ENCODE measurements at regions not wholly inside any gene's neighbourhood (a gene's known extent, or its start where the extent isn't known, plus 50 kb on each side); places are given as distances from the start of the nearest gene placed in this dataset.

- no peaks in the 10 kb centered on the region for H3K79me2 ChIP-seq (ENCODE audit: insufficient read depth, low read length)
- CTCF ChIA-PET: interaction anchor here (1.7 kb wide), 1 partner anchor 39 kb away, joined by 6 read pairs; no protein-coding TSS in a partner anchor
Observed at GRCh38 chr5:17150531-17150930, 66.9 kb upstream of the BASP1 start.

More at GRCh38 chr5:17150531-17150930, 66.9 kb upstream of the BASP1 start:
- no peak for DNase-seq (ENCODE audit: low read depth, low spot score)
- H3K9ac ChIP-seq (ENCODE audit: low read length): no peak overlapping the region
- no peak for ATAC-seq
- no TSS peak for BruUV-seq (replicated peaks)
- POLR2A ChIA-PET: no interaction called here
- RAD21 ChIA-PET (ENCODE audit: low non-redundant PET in 1 of 2, low total read pairs in 2 of 2, uncharacterized antibody in 2 of 2, unreplicated experiment in 2 of 2): no interaction called here
- no peak overlapping the region for H2AFZ ChIP-seq (ENCODE audit: low read depth, low read length, poor library complexity, severe bottlenecking)
- H3K36me3 ChIP-seq (ENCODE audit: control insufficient read depth in 1 of 2, insufficient read depth in 2 of 2, low read length in 2 of 2): no peaks in the 10 kb centered on the region
- no peak overlapping the region for H3K4me3 ChIP-seq (replicated peaks in 1 of 2; ENCODE audit: low read depth in 1 of 2, low read length in 2 of 2)
- H3K9me3 ChIP-seq (ENCODE audit: control insufficient read depth in 1 of 2, insufficient read depth in 1 of 2, low read depth in 1 of 2, low read length in 2 of 2): no peaks in the 10 kb centered on the region
- H3K27me3 ChIP-seq (ENCODE audit: insufficient read depth, low read length): peaks cover 4% of the 10 kb centered on the region; the same call in 1 of the 2 replicates
- no peak overlapping the region for H3K4me2 ChIP-seq (ENCODE audit: low read length)
- no peak overlapping the region for H3K27ac ChIP-seq (ENCODE audit: low read depth, low read length)
- intact Hi-C loops (cut with micrococcal nuclease): no loop called here
- H4K20me1 ChIP-seq (ENCODE audit: insufficient read depth): no peaks in the 10 kb centered on the region
- no peak for TF ChIP-seq REST (IDR thresholded peaks at IDR 0.05; ENCODE audit: low read depth)
- no peak for TF ChIP-seq EGR1 (IDR thresholded peaks at IDR 0.05; ENCODE audit: low read depth)
- no peak for TF ChIP-seq CTCF (IDR thresholded peaks at IDR 0.05 in 2 of 3, conservative IDR thresholded peaks at IDR 0.05 in 1 of 3; ENCODE audit: borderline replicate concordance in 1 of 3, insufficient read depth in 1 of 3, low read depth in 2 of 3, low read length in 2 of 3)
- no peak for TF ChIP-seq CEBPB (IDR thresholded peaks at IDR 0.05; ENCODE audit: low read depth)
- no peak for TF ChIP-seq ELF1 (IDR thresholded peaks at IDR 0.05; ENCODE audit: borderline replicate concordance, low read depth)
- no peaks in the 10 kb centered on the region for H3K9me2 ChIP-seq (ENCODE audit: insufficient read depth)
- H3K4me1 ChIP-seq (ENCODE audit: control insufficient read depth in 1 of 2, insufficient read depth in 2 of 2, low read length in 2 of 2): peaks cover 6 to 9% of the 10 kb centered on the region in 2 experiments
